Neural progenitor cell (in vitro differentiated cells): ENCODE measurements at regions not wholly inside any gene's neighbourhood (a gene's known extent, or its start where the extent isn't known, plus 50 kb on each side); places are given as distances from the start of the nearest gene placed in this dataset.

Experiments
- DNase-seq: peaks from one replicate; pipeline ENCODE4 v3.0.0-alpha.2; 2016; ENCODE audit warnings: low spot score
- H2AFZ ChIP-seq: fragments of 200-600 bp; sonication (generic); replicated peaks from 2 replicates; pipeline ENCODE4 v1.6.1; 2016; ENCODE audit warnings: antibody characterized with exemption
- H3F3A ChIP-seq: fragments of 200-600 bp; sonication (generic); 2 replicates; pipeline ENCODE4 v1.6.1; 2016; ENCODE audit warnings: antibody characterized with exemption, low read depth
- H3K27ac ChIP-seq: fragments of 200-600 bp; sonication (generic); 2 replicates; pipeline ENCODE4 v1.5.1; 2016; ENCODE audit warnings: mild to moderate bottlenecking
- H3K27me3 ChIP-seq: fragments of 200-600 bp; sonication (generic); 2 replicates; pipeline ENCODE4 v1.6.1; 2016; ENCODE audit warnings: mild to moderate bottlenecking, moderate library complexity
- H3K36me3 ChIP-seq: fragments of 200-600 bp; sonication (generic); 2 replicates; pipeline ENCODE4 v1.5.1; 2016
- H3K4me1 ChIP-seq: fragments of 200-600 bp; sonication (generic); 2 replicates; pipeline ENCODE4 v1.6.1; 2016; ENCODE audit warnings: mixed run types
- H3K4me2 ChIP-seq: fragments of 200-600 bp; sonication (generic); 2 replicates; pipeline ENCODE4 v1.6.1; 2016
- H3K4me3 ChIP-seq: fragments of 200-600 bp; sonication (generic); 2 replicates; pipeline ENCODE4 v1.5.1; 2016
- H3K79me2 ChIP-seq: fragments of 200-600 bp; sonication (generic); 2 replicates; pipeline ENCODE4 v1.6.1; 2016; ENCODE audit warnings: low read depth
- H3K9ac ChIP-seq: fragments of 200-600 bp; sonication (generic); 2 replicates; pipeline ENCODE4 v1.6.1; 2016
- H3K9me3 ChIP-seq: fragments of 200-600 bp; sonication (generic); 2 replicates; pipeline ENCODE4 v1.5.1; 2016; ENCODE audit warnings: low read depth
- H4K20me1 ChIP-seq: fragments of 200-600 bp; sonication (generic); 2 replicates; pipeline ENCODE4 v1.6.1; 2016; ENCODE audit warnings: low read depth
- H3K27ac Mint-ChIP-seq: 3 replicates; pipeline ENCODE4 v1.8.0; 2021; ENCODE audit warnings: mixed read lengths
- H3K27me3 Mint-ChIP-seq: 2 replicates; pipeline ENCODE4 v1.8.0; 2022; ENCODE audit warnings: low read depth, mild to moderate bottlenecking, inconsistent platforms, moderate library complexity, mixed read lengths; ENCODE audit not compliant: insufficient read depth
- H3K36me3 Mint-ChIP-seq: 3 replicates; pipeline ENCODE4 v1.8.0; 2021; ENCODE audit warnings: mixed read lengths
- H3K4me1 Mint-ChIP-seq: 3 replicates; pipeline ENCODE4 v1.8.0; 2021; ENCODE audit warnings: mixed read lengths
- H3K4me3 Mint-ChIP-seq: 3 replicates; pipeline ENCODE4 v1.8.0; 2021; ENCODE audit warnings: mild to moderate bottlenecking, moderate library complexity, mixed read lengths
- H3K9me3 Mint-ChIP-seq: 3 replicates; pipeline ENCODE4 v1.8.0; 2020; ENCODE audit warnings: mixed read lengths
- EZH2 ChIP-seq: fragments of 200-600 bp; sonication (generic); IDR thresholded peaks from 2 replicates; pipeline ENCODE4 v1.6.1; 2017; ENCODE audit warnings: antibody characterized with exemption, mild to moderate bottlenecking, moderate library complexity
- EZH2phosphoT487 ChIP-seq: fragments of 200-600 bp; sonication (generic); IDR thresholded peaks from 2 replicates; pipeline ENCODE4 v1.6.1; 2017; ENCODE audit warnings: antibody characterized with exemption
- TF ChIP-seq, protein P1 (sequence below): fragments of 200-600 bp; sonication (generic); IDR thresholded peaks from 2 replicates; pipeline ENCODE4 v1.5.1; 2017; ENCODE audit warnings: antibody characterized with exemption, mild to moderate bottlenecking

DNA sequence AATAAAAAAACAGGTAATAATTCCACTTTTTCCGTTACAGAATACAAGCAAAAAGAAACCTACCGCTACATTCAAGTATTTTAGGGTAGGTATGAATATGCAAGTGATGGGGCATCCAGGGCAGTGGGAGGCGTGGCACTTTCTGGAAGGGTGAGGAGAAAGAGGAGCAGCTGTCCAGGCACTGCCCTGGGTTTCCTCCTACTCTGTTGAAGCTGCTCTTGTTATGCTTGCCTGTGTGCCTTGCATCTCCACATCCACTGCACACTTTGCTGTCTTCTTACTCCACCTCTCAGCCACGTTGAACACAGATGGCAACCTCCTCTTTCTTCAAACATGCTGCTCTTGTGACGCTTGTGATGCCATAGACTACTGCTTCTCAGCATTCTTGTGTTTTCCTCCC is 83.2 kb downstream of the RPE65 start:
- H3K4me3 Mint-ChIP-seq: no peak overlapping the region
- no peaks in the 10 kb centered on the region for H3F3A ChIP-seq
- H3K27ac Mint-ChIP-seq: no peak overlapping the region
- H3K79me2 ChIP-seq: no peaks in the 10 kb centered on the region
- H3K27me3 ChIP-seq: no peaks in the 10 kb centered on the region
- no peaks in the 10 kb centered on the region for H3K36me3 ChIP-seq
- no peaks in the 10 kb centered on the region for H3K9me3 ChIP-seq
- H3K4me1 ChIP-seq: no peaks in the 10 kb centered on the region
- no peak overlapping the region for H3K4me3 ChIP-seq
- no peak for DNase-seq
- H3K27me3 Mint-ChIP-seq: no peaks in the 10 kb centered on the region
- H3K36me3 Mint-ChIP-seq: no peaks in the 10 kb centered on the region
- no peak overlapping the region for H3K4me2 ChIP-seq
- H4K20me1 ChIP-seq: no peaks in the 10 kb centered on the region
- H3K27ac ChIP-seq: no peak overlapping the region
- H2AFZ ChIP-seq: no peak overlapping the region
- peaks cover 19% of the 10 kb centered on the region for H3K4me1 Mint-ChIP-seq
- H3K9me3 Mint-ChIP-seq: no peaks in the 10 kb centered on the region
- TF ChIP-seq EZH2 (no peak), EZH2phosphoT487 (no peak)
- TF ChIP-seq, protein P1, sequence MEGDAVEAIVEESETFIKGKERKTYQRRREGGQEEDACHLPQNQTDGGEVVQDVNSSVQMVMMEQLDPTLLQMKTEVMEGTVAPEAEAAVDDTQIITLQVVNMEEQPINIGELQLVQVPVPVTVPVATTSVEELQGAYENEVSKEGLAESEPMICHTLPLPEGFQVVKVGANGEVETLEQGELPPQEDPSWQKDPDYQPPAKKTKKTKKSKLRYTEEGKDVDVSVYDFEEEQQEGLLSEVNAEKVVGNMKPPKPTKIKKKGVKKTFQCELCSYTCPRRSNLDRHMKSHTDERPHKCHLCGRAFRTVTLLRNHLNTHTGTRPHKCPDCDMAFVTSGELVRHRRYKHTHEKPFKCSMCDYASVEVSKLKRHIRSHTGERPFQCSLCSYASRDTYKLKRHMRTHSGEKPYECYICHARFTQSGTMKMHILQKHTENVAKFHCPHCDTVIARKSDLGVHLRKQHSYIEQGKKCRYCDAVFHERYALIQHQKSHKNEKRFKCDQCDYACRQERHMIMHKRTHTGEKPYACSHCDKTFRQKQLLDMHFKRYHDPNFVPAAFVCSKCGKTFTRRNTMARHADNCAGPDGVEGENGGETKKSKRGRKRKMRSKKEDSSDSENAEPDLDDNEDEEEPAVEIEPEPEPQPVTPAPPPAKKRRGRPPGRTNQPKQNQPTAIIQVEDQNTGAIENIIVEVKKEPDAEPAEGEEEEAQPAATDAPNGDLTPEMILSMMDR: no peak
- no peak overlapping the region for H3K9ac ChIP-seq

DNA sequence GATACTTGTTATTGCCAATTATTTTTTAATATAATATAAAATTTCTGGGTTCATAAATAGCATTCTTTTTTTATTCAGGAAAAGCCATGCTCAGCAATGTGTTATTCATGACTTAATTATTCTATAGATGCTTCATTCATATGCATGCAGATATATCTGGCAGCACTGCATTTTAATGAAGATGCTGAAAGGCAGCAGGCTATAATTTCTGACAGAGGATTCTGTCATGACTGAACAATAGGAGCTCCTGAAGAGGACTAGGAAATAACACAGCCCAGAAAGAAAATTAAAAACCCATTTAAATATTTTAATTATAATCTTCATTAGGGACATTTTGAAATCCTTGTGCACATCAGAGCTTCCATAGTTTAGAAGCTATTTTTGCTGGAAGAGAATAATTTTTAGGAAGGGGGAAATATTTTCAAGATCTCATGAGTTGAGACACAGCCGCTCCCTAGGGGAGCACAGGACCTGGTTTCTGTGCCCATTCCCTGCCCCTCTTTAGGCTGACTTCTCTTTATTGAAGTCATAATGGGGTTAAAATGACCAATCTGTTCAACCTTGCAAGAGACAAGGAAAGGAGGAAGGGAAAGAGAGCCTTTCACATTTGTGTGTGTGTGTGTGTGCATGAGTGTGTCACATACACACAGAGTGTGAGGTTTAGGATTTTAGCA is 83.9 kb downstream of the RPE65 start:
- H3K27ac Mint-ChIP-seq: no peak overlapping the region
- no peaks in the 10 kb centered on the region for H3K27me3 Mint-ChIP-seq
- no peaks in the 10 kb centered on the region for H3K4me1 ChIP-seq
- H3K4me2 ChIP-seq: no peak overlapping the region
- H3K9me3 ChIP-seq: no peaks in the 10 kb centered on the region
- H3K27me3 ChIP-seq: no peaks in the 10 kb centered on the region
- H4K20me1 ChIP-seq: no peaks in the 10 kb centered on the region
- no peak for DNase-seq
- H3K36me3 Mint-ChIP-seq: no peaks in the 10 kb centered on the region
- no peak overlapping the region for H2AFZ ChIP-seq
- H3K9ac ChIP-seq: no peak overlapping the region
- H3K79me2 ChIP-seq: no peaks in the 10 kb centered on the region
- no peaks in the 10 kb centered on the region for H3K36me3 ChIP-seq
- H3K4me3 Mint-ChIP-seq: no peak overlapping the region
- H3K4me1 Mint-ChIP-seq: peaks cover 19% of the 10 kb centered on the region
- no peaks in the 10 kb centered on the region for H3K9me3 Mint-ChIP-seq
- no peak for TF ChIP-seq EZH2phosphoT487
- TF ChIP-seq EZH2: no peak
- TF ChIP-seq, protein P1: no peak
- H3F3A ChIP-seq: no peaks in the 10 kb centered on the region
- no peak overlapping the region for H3K4me3 ChIP-seq
- H3K27ac ChIP-seq: no peak overlapping the region

- Mint-ChIP-seq H3K36me3 (no peaks in the 10 kb centered on the region), H3K27ac (no peak overlapping the region), H3K27me3 (no peaks in the 10 kb centered on the region), H3K9me3 (no peaks in the 10 kb centered on the region), H3K4me3 (no peak overlapping the region), H3K4me1 (peaks cover 25% of the 10 kb centered on the region)
- no peak for TF ChIP-seq EZH2
- no peak for TF ChIP-seq EZH2phosphoT487
- no peaks in the 10 kb centered on the region for H3F3A ChIP-seq
- H3K36me3 ChIP-seq: no peaks in the 10 kb centered on the region
- H4K20me1 ChIP-seq: no peaks in the 10 kb centered on the region
- no peak overlapping the region for H3K4me2 ChIP-seq
- no peaks in the 10 kb centered on the region for H3K9me3 ChIP-seq
- no peaks in the 10 kb centered on the region for H3K79me2 ChIP-seq
- no peak overlapping the region for H3K4me3 ChIP-seq
- H3K9ac ChIP-seq: no peak overlapping the region
- no peaks in the 10 kb centered on the region for H3K4me1 ChIP-seq
- no peak overlapping the region for H2AFZ ChIP-seq
- H3K27me3 ChIP-seq: no peaks in the 10 kb centered on the region
- H3K27ac ChIP-seq: no peak overlapping the region
- no peak for DNase-seq
Measured at GRCh38 chr1:68363339-68363738, 86.4 kb downstream of the RPE65 start.

GRCh38 chr1:68361346-68361910 is 88.3 kb downstream of the RPE65 start:
- Mint-ChIP-seq H3K36me3 (no peaks in the 10 kb centered on the region), H3K4me1 (peaks cover 27% of the 10 kb centered on the region), H3K27ac (no peak overlapping the region), H3K9me3 (no peaks in the 10 kb centered on the region), H3K4me3 (no peak overlapping the region), H3K27me3 (peaks cover 2% of the 10 kb centered on the region)
- Histone ChIP-seq H3K27ac (no peak overlapping the region), H3K4me1 (no peaks in the 10 kb centered on the region), H3K79me2 (no peaks in the 10 kb centered on the region), H3F3A (no peaks in the 10 kb centered on the region), H2AFZ (no peak overlapping the region), H3K4me2 (no peak overlapping the region), H3K9me3 (no peaks in the 10 kb centered on the region), H3K27me3 (no peaks in the 10 kb centered on the region), H3K9ac (no peak overlapping the region), H3K36me3 (no peaks in the 10 kb centered on the region), H3K4me3 (no peak overlapping the region), H4K20me1 (no peaks in the 10 kb centered on the region)
- DNase-seq: no peak
- TF ChIP-seq, protein P1: no peak
- TF ChIP-seq EZH2: no peak
- no peak for TF ChIP-seq EZH2phosphoT487
